CD4-positive, alpha-beta T cell (primary cell): ENCODE measurements at regions not wholly inside any gene's neighbourhood (a gene's known extent, or its start where the extent isn't known, plus 50 kb on each side); places are given as distances from the start of the nearest gene placed in this dataset.

ENCODE experiments used
- ATAC-seq: fragments of 200-7000 bp; cut with Tn5 transposase; one replicate; pipeline ENCODE4 v1.10.0; 2022; ENCODE audit warnings: mild to moderate bottlenecking; ENCODE audit not compliant: poor library complexity
- CTCF ChIA-PET: fragments of 350-600 bp; sonication (Branson Sonifier 250); formaldehyde crosslinking; loops from one replicate; lab custom pipeline; 2021; ENCODE audit warnings: antibody characterized with exemption, inconsistent platforms; lab: Charles Lee
- POLR2A ChIA-PET: fragments of 350-600 bp; sonication (Branson Sonifier 250); formaldehyde crosslinking; loops from one replicate; lab custom pipeline; 2021; ENCODE audit warnings: antibody characterized with exemption, inconsistent platforms; lab: Charles Lee
- DNase-seq, 14 experiments: peaks; one replicate each; pipeline ENCODE4 v3.0.0-alpha.2; 2013 to 2020; ENCODE audit warnings: mixed read lengths in 2 of 14
- H3K27ac ChIP-seq, 2 donors: one replicate each; pipeline versions ENCODE4 v1.5.1 to v1.7.0; 2013; ENCODE audit warnings: low read length in 2 of 2, low read depth in 1 of 2, mild to moderate bottlenecking in 1 of 2
- H3K27me3 ChIP-seq, 2 experiments: 1 replicate in 1 of 2; 2 replicates in 1 of 2; pipeline versions ENCODE4 v1.6.1 to v1.7.0; 2013; ENCODE audit warnings: low read length in 2 of 2, control low read depth in 1 of 2, mild to moderate bottlenecking in 1 of 2, moderate library complexity in 1 of 2; ENCODE audit not compliant: insufficient read depth in 2 of 2, control insufficient read depth in 1 of 2
- H3K36me3 ChIP-seq: one replicate; pipeline ENCODE4 v1.6.1; 2013; ENCODE audit warnings: low read length, control low read depth; ENCODE audit not compliant: insufficient read depth
- H3K4me1 ChIP-seq: one replicate; pipeline ENCODE4 v1.6.1; 2013; ENCODE audit warnings: low read length, control low read depth; ENCODE audit not compliant: insufficient read depth
- H3K4me3 ChIP-seq: one replicate; pipeline ENCODE4 v1.5.1; 2013; ENCODE audit warnings: mild to moderate bottlenecking, low read length, moderate library complexity
- H3K9me3 ChIP-seq, 2 experiments: 1 replicate in 1 of 2; 2 replicates in 1 of 2; pipeline versions ENCODE4 v1.6.1 to v1.7.0; 2013; ENCODE audit warnings: low read length in 2 of 2, mild to moderate bottlenecking in 2 of 2, control low read depth in 1 of 2, moderate library complexity in 1 of 2; ENCODE audit not compliant: control insufficient read depth in 1 of 2, insufficient read depth in 1 of 2
- H3K27ac Mint-ChIP-seq: one replicate; pipeline ENCODE4 v1.8.0; 2020; ENCODE audit warnings: mixed read lengths
- H3K27me3 Mint-ChIP-seq: one replicate; pipeline ENCODE4 v1.8.0; 2021; ENCODE audit warnings: mixed read lengths
- H3K36me3 Mint-ChIP-seq: one replicate; pipeline ENCODE4 v1.8.0; 2021; ENCODE audit warnings: low read depth, mixed read lengths
- H3K4me1 Mint-ChIP-seq: one replicate; pipeline ENCODE4 v1.8.0; 2021; ENCODE audit warnings: low read depth, mixed read lengths
- H3K4me3 Mint-ChIP-seq: one replicate; pipeline ENCODE4 v1.8.0; 2020; ENCODE audit warnings: mild to moderate bottlenecking, mixed read lengths
- H3K9me3 Mint-ChIP-seq: one replicate; pipeline ENCODE4 v1.8.0; 2020; ENCODE audit warnings: mixed read lengths
- intact Hi-C, 2 experiments: fragments of 100-400 bp; cut with DNase I in 1 of 2; cut with micrococcal nuclease in 1 of 2; formaldehyde crosslinking; loops; one replicate each; pipeline versions ENCODE4 v1.15.1 to v1.9.0; 2023 to 2025; cut with DNase I, micrococcal nuclease
- TF ChIP-seq, protein P1 (sequence below): fragments of 200-600 bp; IDR thresholded peaks from one replicate; pipeline ENCODE4 v1.8.0; 2022; ENCODE audit warnings: antibody characterized with exemption, mild to moderate bottlenecking

DNA sequence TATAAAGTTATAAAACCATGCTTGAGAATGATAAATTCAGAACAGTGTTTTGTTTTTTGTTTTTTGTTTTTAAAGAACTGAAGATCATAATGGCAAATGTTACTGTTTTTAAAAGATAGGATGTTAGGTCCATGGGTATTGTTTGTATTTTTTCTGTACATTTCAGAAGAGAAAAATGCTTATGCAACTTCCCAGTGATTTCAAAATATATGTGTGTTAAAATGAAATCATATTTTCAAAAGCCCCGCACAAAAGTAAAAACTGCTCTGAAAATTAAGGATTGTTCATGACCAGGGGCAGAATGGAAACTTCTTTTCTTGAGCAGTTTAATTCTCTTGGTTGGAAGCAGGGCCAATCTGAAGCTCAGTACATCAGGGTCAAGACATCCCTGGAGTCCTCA, 109.2 kb upstream of the SIRPG start:
- no peaks in the 10 kb centered on the region for H3K4me1 Mint-ChIP-seq
- TF ChIP-seq, protein P1, sequence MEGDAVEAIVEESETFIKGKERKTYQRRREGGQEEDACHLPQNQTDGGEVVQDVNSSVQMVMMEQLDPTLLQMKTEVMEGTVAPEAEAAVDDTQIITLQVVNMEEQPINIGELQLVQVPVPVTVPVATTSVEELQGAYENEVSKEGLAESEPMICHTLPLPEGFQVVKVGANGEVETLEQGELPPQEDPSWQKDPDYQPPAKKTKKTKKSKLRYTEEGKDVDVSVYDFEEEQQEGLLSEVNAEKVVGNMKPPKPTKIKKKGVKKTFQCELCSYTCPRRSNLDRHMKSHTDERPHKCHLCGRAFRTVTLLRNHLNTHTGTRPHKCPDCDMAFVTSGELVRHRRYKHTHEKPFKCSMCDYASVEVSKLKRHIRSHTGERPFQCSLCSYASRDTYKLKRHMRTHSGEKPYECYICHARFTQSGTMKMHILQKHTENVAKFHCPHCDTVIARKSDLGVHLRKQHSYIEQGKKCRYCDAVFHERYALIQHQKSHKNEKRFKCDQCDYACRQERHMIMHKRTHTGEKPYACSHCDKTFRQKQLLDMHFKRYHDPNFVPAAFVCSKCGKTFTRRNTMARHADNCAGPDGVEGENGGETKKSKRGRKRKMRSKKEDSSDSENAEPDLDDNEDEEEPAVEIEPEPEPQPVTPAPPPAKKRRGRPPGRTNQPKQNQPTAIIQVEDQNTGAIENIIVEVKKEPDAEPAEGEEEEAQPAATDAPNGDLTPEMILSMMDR, result no peak
- H3K27ac Mint-ChIP-seq, result no peak overlapping the region
- H3K9me3 ChIP-seq, result no peaks in the 10 kb centered on the region
- no peak for DNase-seq
- no peaks in the 10 kb centered on the region for H3K27me3 ChIP-seq
- no peak overlapping the region for H3K27ac ChIP-seq
- ATAC-seq, result no peak
- no peaks in the 10 kb centered on the region for H3K27me3 Mint-ChIP-seq
- CTCF ChIA-PET, result interaction anchor here (3.7 kb wide), 1 partner anchor 10 kb away, joined by 14 read pairs; no protein-coding TSS in a partner anchor
- POLR2A ChIA-PET, result no interaction called here
- intact Hi-C loops, result no loop called here
- no peaks in the 10 kb centered on the region for H3K9me3 Mint-ChIP-seq
- no peaks in the 10 kb centered on the region for H3K36me3 Mint-ChIP-seq
- no peaks in the 10 kb centered on the region for H3K4me1 ChIP-seq
- H3K36me3 ChIP-seq, result no peaks in the 10 kb centered on the region
- no peak overlapping the region for H3K4me3 Mint-ChIP-seq
- H3K4me3 ChIP-seq, result no peak overlapping the region

DNA sequence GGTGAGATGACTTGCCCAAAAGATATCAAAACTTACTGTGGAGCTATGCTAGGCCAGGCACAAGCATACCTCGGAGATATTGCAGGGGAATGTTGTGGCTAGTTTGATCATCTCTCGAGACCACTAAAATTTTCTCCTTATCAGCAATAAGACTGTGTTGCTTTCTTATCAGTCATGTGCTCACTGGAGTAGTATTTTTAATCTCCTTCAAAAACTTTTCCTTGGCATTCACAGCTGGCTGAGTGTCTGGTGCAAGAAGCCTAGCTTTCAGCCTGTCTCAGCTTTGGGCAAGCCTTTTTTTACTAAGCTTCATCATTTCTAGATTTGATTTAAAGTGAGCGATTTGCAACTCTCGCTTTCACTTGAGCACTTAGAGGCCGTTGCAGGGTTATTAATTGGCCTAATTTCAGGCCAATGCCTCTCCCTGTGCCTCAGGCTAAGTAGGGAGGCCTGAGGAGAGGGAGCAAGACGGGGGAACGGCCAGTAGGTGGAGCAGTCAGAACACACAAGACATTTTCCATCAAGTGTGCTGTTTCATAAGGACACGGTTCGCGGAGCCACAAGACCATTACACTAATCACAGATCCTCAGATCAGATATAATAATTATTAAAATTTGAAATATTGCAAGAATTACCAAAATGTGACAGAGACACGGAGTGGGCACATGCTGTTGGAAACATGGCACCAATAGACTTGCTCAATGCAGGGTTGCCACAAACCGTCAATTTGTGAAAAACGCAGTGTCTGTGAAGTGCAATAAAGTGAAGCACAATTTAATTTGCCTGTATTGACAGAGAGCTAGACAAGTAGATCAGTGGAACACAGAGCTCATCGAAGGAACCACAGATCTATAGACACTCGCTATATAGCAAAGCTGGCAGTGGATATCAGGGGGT, 106.8 kb upstream of the SIRPG start:
- peak; percentile 75 for ATAC-seq
- intact Hi-C loops, result loop anchor here in 1 of 2 experiments (5.0 kb wide), 1 partner anchor 408 kb away; no protein-coding TSS in a partner anchor
- peak; percentile 32 to 77 (median 46) for DNase-seq
- no peaks in the 10 kb centered on the region for H3K4me1 Mint-ChIP-seq
- H3K36me3 ChIP-seq, result no peaks in the 10 kb centered on the region
- H3K4me1 ChIP-seq, result no peaks in the 10 kb centered on the region
- no peaks in the 10 kb centered on the region for H3K36me3 Mint-ChIP-seq
- H3K27me3 Mint-ChIP-seq, result no peaks in the 10 kb centered on the region
- no peaks in the 10 kb centered on the region for H3K9me3 ChIP-seq
- ChIA-PET CTCF (interaction anchor here (0.6 to 3.7 kb wide), 7 partner anchors 8 to 408 kb away, joined by 3 to 14 read pairs (median 3); partner anchors contain the start of gene NSFL1C), POLR2A (interaction anchor here (1.6 kb wide), 1 partner anchor 208 kb away, joined by 4 read pairs; no protein-coding TSS in a partner anchor)
- no peak overlapping the region for H3K27ac ChIP-seq
- H3K4me3 ChIP-seq, result no peak overlapping the region
- H3K9me3 Mint-ChIP-seq, result no peaks in the 10 kb centered on the region
- TF ChIP-seq, protein P1, result peak; percentile 89
- no peaks in the 10 kb centered on the region for H3K27me3 ChIP-seq
- no peak overlapping the region for H3K4me3 Mint-ChIP-seq
- no peak overlapping the region for H3K27ac Mint-ChIP-seq

GRCh38 chr20:1761598-1761997, 104.0 kb upstream of the SIRPG start:
- no peak overlapping the region for H3K4me3 Mint-ChIP-seq
- CTCF ChIA-PET, result interaction anchor here (1.4 kb wide), 1 partner anchor 16 kb away, joined by 3 read pairs; no protein-coding TSS in a partner anchor
- no peaks in the 10 kb centered on the region for H3K27me3 Mint-ChIP-seq
- intact Hi-C loops, result loop anchor here in 1 of 2 experiments (5.0 kb wide), 1 partner anchor 411 kb away; no protein-coding TSS in a partner anchor
- TF ChIP-seq, protein P1, result no peak
- H3K4me3 ChIP-seq, result no peak overlapping the region
- H3K4me1 Mint-ChIP-seq, result no peaks in the 10 kb centered on the region
- H3K27ac ChIP-seq, result no peak overlapping the region
- no peaks in the 10 kb centered on the region for H3K36me3 Mint-ChIP-seq
- DNase-seq (no peak), ATAC-seq (no peak)
- no peaks in the 10 kb centered on the region for H3K27me3 ChIP-seq
- H3K9me3 Mint-ChIP-seq, result no peaks in the 10 kb centered on the region
- no peak overlapping the region for H3K27ac Mint-ChIP-seq
- no peaks in the 10 kb centered on the region for H3K9me3 ChIP-seq
- POLR2A ChIA-PET, result no interaction called here
- H3K4me1 ChIP-seq, result no peaks in the 10 kb centered on the region
- no peaks in the 10 kb centered on the region for H3K36me3 ChIP-seq
